Psoas muscle (tissue), 7 donors: ENCODE measurements at regions not wholly inside any gene's neighbourhood (a gene's known extent, or its start where the extent isn't known, plus 50 kb on each side); places are given as distances from the start of the nearest gene placed in this dataset.
"Not testable (repeated sequence)": the region's sequence is repeated elsewhere in the genome, so short reads cannot be mapped to it uniquely, and the experiment has no call there.

Source experiments
- ATAC-seq, 4 donors: fragments of 200-7000 bp; cut with Tn5 transposase; one replicate each; pipeline ENCODE4 v1.9.1; 2020; ENCODE audit warnings: moderate library complexity in 3 of 4, mild to moderate bottlenecking in 2 of 4
- DNase-seq, 2 donors: peaks; one replicate each; pipeline ENCODE4 v3.0.0-alpha.2; 2020
- H3K27ac ChIP-seq: fragments of 200-600 bp; one replicate; pipeline ENCODE4 v1.8.0; 2022
- H3K27me3 ChIP-seq, 3 donors: fragments of 200-600 bp in 1 of 3; one replicate each; pipeline versions ENCODE4 v1.6.1 to v1.8.0; 2013 to 2022; ENCODE audit warnings: low read length in 2 of 3, mild to moderate bottlenecking in 2 of 3, moderate library complexity in 1 of 3; ENCODE audit not compliant: insufficient read depth in 3 of 3
- H3K36me3 ChIP-seq, 2 donors: fragments of 200-600 bp in 1 of 2; one replicate each; pipeline versions ENCODE4 v1.6.1 to v1.8.0; 2013 to 2022; ENCODE audit warnings: low read depth in 1 of 2, mild to moderate bottlenecking in 1 of 2, moderate library complexity in 1 of 2; ENCODE audit not compliant: insufficient read depth in 1 of 2
- H3K4me1 ChIP-seq: fragments of 200-600 bp; one replicate; pipeline ENCODE4 v1.8.0; 2022
- H3K4me3 ChIP-seq: fragments of 200-600 bp; one replicate; pipeline ENCODE4 v1.8.0; 2022; ENCODE audit warnings: mild to moderate bottlenecking
- H3K9me3 ChIP-seq: fragments of 200-600 bp; one replicate; pipeline ENCODE4 v1.8.0; 2022
- CTCF ChIP-seq: fragments of 200-600 bp; IDR thresholded peaks from one replicate; pipeline ENCODE4 v1.8.0; 2022; ENCODE audit warnings: antibody characterized with exemption
- WGBS, 3 donors: extraction: QIAGEN DNeasy Blood & Tissue Kit; methylation state at CpG; one replicate each; pipeline versions ENCODE4 v1.1.6 to v1.1.7; 2013; 5-methylcytosine and 5-hydroxymethylcytosine counted together
- intact Hi-C, 2 donors: fragments of 100-400 bp; cut with DNase I; formaldehyde crosslinking; loops; one replicate each; pipeline versions ENCODE4 v1.11.0 to v1.14.2; 2022
- donor health status: healthy with polysubstance abuse.
- donor health status: DM: no; HTN: no; CAD: no; lungs with moderate emphysema.
- donor health status: Bipolar disorder and iron deficiency.
- donor health status: healthy.
- donor health status: DM: yes; HTN: yes; CAD: no.
- donor health status: DM: no; HTN: no; CAD: no.
- donor health status: DM: yes; HTN: yes; CAD: no.

GRCh38 chr13:48879432-48879831 is 96.3 kb upstream of the FNDC3A start:
- Histone ChIP-seq H3K4me1 (no peaks in the 10 kb centered on the region), H3K9me3 (no peaks in the 10 kb centered on the region), H3K27ac (no peak overlapping the region), H3K36me3 (no peaks in the 10 kb centered on the region), H3K27me3 (peaks cover 0 to 8% (median 0%) of the 10 kb centered on the region in 3 donors), H3K4me3 (no peak overlapping the region)
- no peak for DNase-seq
- TF ChIP-seq CTCF, result no peak
- WGBS, 3 donors, result 48 to 52% (median 49%) methylated on average over 2 of the region's 2 CpGs
- ATAC-seq, result no peak
- intact Hi-C loops, result no loop called here

GRCh38 chr13:48879854-48880253 is 95.9 kb upstream of the FNDC3A start:
- WGBS, 3 donors, result 53 to 58% (median 58%) methylated on average over 7 of the region's 7 CpGs
- intact Hi-C loops, result no loop called here

GRCh38 chr13:48883786-48884185 is 91.9 kb upstream of the FNDC3A start:
- H3K4me3 ChIP-seq, ATAC-seq, DNase-seq, H3K4me1 ChIP-seq, H3K9me3 ChIP-seq, intact Hi-C loops, H3K27me3 ChIP-seq, H3K36me3 ChIP-seq, H3K27ac ChIP-seq: not testable (repeated sequence)
- WGBS, 3 donors, result 70 to 88% (median 78%) methylated on average over 1 of the region's 1 CpG

More at GRCh38 chr13:48879854-48880253, 95.9 kb upstream of the FNDC3A start:
- H3K4me1 ChIP-seq, result no peaks in the 10 kb centered on the region
- TF ChIP-seq CTCF, result no peak
- no peak overlapping the region for H3K27ac ChIP-seq
- no peak for ATAC-seq
- no peak overlapping the region for H3K4me3 ChIP-seq
- H3K9me3 ChIP-seq, result no peaks in the 10 kb centered on the region
- no peaks in the 10 kb centered on the region for H3K36me3 ChIP-seq
- DNase-seq, result no peak
- H3K27me3 ChIP-seq, result peaks cover 0 to 8% (median 0%) of the 10 kb centered on the region in 3 donors

- Histone ChIP-seq H3K27me3 (no peaks in the 10 kb centered on the region), H3K27ac (no peak overlapping the region), H3K36me3 (no peaks in the 10 kb centered on the region), H3K4me1 (no peaks in the 10 kb centered on the region), H3K9me3 (no peaks in the 10 kb centered on the region), H3K4me3 (no peak overlapping the region)
- no peak for ATAC-seq
- intact Hi-C loops, result no loop called here
- TF ChIP-seq CTCF, result no peak
- no peak for DNase-seq
These were observed 90.7 kb upstream of the FNDC3A start for GRCh38 chr13:48885027-48885395.

GRCh38 chr13:48888613-48889012 is 87.1 kb upstream of the FNDC3A start:
- 73 to 80% (median 75%) methylated on average over 5 of the region's 5 CpGs for WGBS, 3 donors
- H3K36me3 ChIP-seq, result no peaks in the 10 kb centered on the region
- DNase-seq, result no peak
- ATAC-seq, result no peak
- H3K4me3 ChIP-seq, result no peak overlapping the region
- H3K9me3 ChIP-seq, result no peaks in the 10 kb centered on the region
- no peaks in the 10 kb centered on the region for H3K4me1 ChIP-seq
- no peak for TF ChIP-seq CTCF
- intact Hi-C loops, result no loop called here
- no peak overlapping the region for H3K27ac ChIP-seq
- H3K27me3 ChIP-seq, result no peaks in the 10 kb centered on the region
